OCI-LY1 (cell line): ENCODE measurements at regions not wholly inside any gene's neighbourhood (a gene's known extent, or its start where the extent isn't known, plus 50 kb on each side); places are given as distances from the start of the nearest gene placed in this dataset.

ENCODE experiments used
- EZH2 ChIP-seq: fragments of 200-600 bp; sonication (generic), shearing (Covaris generic); IDR thresholded peaks from 2 replicates; pipeline ENCODE4 v1.8.0; 2017; ENCODE audit warnings: borderline replicate concordance, mixed run types, mild to moderate bottlenecking, antibody characterized with exemption, low read length, moderate library complexity, mixed read lengths
- TF ChIP-seq, protein P1 (sequence below): fragments of 200-600 bp; sonication (generic), shearing (Covaris generic); IDR thresholded peaks from 2 replicates; pipeline ENCODE4 v1.5.1; 2017; ENCODE audit warnings: mild to moderate bottlenecking, antibody characterized with exemption, low read length, moderate library complexity, mixed read lengths

DNA sequence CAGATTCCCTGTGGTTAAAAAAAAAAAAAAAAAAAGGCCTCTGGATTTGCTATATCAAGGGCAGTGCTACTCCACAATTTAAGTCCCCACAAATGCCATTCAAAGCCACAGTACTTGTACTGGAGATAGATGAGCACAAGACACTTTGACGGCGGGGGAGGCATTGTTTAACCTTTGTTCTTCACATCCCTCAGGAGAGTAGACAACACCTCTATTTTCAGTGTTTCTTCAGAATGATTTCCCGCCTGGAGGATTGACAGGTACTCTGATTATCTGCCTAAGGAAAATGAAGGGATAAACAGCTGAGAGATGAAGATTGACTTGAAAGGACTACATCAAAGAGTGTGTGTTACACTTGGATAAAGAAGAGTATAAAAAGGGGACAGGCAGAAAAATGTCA is 58.7 kb downstream of the OTOL1 start:
- TF ChIP-seq, protein P1, sequence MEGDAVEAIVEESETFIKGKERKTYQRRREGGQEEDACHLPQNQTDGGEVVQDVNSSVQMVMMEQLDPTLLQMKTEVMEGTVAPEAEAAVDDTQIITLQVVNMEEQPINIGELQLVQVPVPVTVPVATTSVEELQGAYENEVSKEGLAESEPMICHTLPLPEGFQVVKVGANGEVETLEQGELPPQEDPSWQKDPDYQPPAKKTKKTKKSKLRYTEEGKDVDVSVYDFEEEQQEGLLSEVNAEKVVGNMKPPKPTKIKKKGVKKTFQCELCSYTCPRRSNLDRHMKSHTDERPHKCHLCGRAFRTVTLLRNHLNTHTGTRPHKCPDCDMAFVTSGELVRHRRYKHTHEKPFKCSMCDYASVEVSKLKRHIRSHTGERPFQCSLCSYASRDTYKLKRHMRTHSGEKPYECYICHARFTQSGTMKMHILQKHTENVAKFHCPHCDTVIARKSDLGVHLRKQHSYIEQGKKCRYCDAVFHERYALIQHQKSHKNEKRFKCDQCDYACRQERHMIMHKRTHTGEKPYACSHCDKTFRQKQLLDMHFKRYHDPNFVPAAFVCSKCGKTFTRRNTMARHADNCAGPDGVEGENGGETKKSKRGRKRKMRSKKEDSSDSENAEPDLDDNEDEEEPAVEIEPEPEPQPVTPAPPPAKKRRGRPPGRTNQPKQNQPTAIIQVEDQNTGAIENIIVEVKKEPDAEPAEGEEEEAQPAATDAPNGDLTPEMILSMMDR, result no peak
- no peak for TF ChIP-seq EZH2
